SK-N-SH (cell line): ENCODE measurements at regions not wholly inside any gene's neighbourhood (a gene's known extent, or its start where the extent isn't known, plus 50 kb on each side); places are given as distances from the start of the nearest gene placed in this dataset.
"Not testable (repeated sequence)": the region's sequence is repeated elsewhere in the genome, so short reads cannot be mapped to it uniquely, and the experiment has no call there.

Experiments used
- CTCF ChIA-PET: fragments of 300-600, 350-600 bp; formaldehyde crosslinking; extraction: SDS; loops from one replicate; lab custom pipeline; 2021; lab: Yijun Ruan, JAX
- POLR2A ChIA-PET: fragments of 350-600 bp; sonication (Branson Sonifier 250); formaldehyde crosslinking; extraction: SDS; loops from one replicate; lab custom pipeline; 2020; ENCODE audit warnings: antibody characterized with exemption, inconsistent platforms; lab: Yijun Ruan, JAX
- DNase-seq: peaks from one replicate; pipeline ENCODE4 v3.0.0; 2012
- H2AFZ ChIP-seq: fragments of 200-600 bp; sonication (generic); 2 replicates; pipeline ENCODE4 v1.8.1; 2016; ENCODE audit warnings: antibody characterized with exemption, mild to moderate bottlenecking, low read depth
- H3F3A ChIP-seq: fragments of 200-600 bp; sonication (generic); replicated peaks from 2 replicates; pipeline ENCODE3; 2016; ENCODE audit warnings: antibody characterized with exemption, mild to moderate bottlenecking; ENCODE audit not compliant: insufficient read depth
- H3K27ac ChIP-seq, 2 experiments: fragments of 200-500 bp in 1 of 2; fragments of 200-600 bp in 1 of 2; sonication (Bioruptor generic) in 1 of 2; sonication (generic), shearing (Covaris generic) in 1 of 2; 2 replicates each; pipeline versions ENCODE4 v1.5.1 to v1.6.1; 2014 to 2016; ENCODE audit warnings: low read depth in 2 of 2, inconsistent platforms in 1 of 2, low read length in 1 of 2, mild to moderate bottlenecking in 1 of 2, mixed read lengths in 1 of 2
- H3K27me3 ChIP-seq: fragments of 200-600 bp; sonication (generic), shearing (Covaris generic); 2 replicates; pipeline ENCODE4 v1.6.1; 2016; ENCODE audit warnings: mixed run types; ENCODE audit not compliant: insufficient read depth
- H3K36me3 ChIP-seq, 2 experiments: fragments of 200-500 bp in 1 of 2; fragments of 200-600 bp in 1 of 2; sonication (Bioruptor generic) in 1 of 2; sonication (generic) in 1 of 2; replicated peaks in 1 of 2; 2 replicates each; pipeline versions ENCODE3 to v1.5.1; 2014 to 2016; ENCODE audit warnings: low read length in 1 of 2, mild to moderate bottlenecking in 1 of 2; ENCODE audit not compliant: insufficient read depth in 2 of 2, control insufficient read depth in 1 of 2
- H3K4me1 ChIP-seq, 2 experiments: fragments of 200-500 bp in 1 of 2; fragments of 200-600 bp in 1 of 2; sonication (Bioruptor generic) in 1 of 2; sonication (generic), shearing (Covaris generic) in 1 of 2; 2 replicates each; pipeline versions ENCODE4 v1.5.1 to v1.6.1; 2014 to 2016; ENCODE audit warnings: low read depth in 1 of 2, low read length in 1 of 2, mixed run types in 1 of 2; ENCODE audit not compliant: insufficient read depth in 2 of 2, control insufficient read depth in 1 of 2
- H3K4me2 ChIP-seq: fragments of 200-600 bp; sonication (generic), shearing (Covaris generic); 2 replicates; pipeline ENCODE4 v1.6.1; 2017; ENCODE audit warnings: mixed run types
- H3K4me3 ChIP-seq, 2 experiments: fragments of 200-500 bp in 1 of 2; fragments of 200-600 bp in 1 of 2; sonication (Bioruptor generic) in 1 of 2; sonication (generic), shearing (Covaris generic) in 1 of 2; 2 replicates each; pipeline versions ENCODE4 v1.5.1 to v1.8.1; 2014 to 2016; ENCODE audit warnings: low read depth in 2 of 2, inconsistent platforms in 1 of 2, low read length in 1 of 2, mild to moderate bottlenecking in 1 of 2, mixed read lengths in 1 of 2, moderate library complexity in 1 of 2
- H3K79me2 ChIP-seq: fragments of 200-600 bp; sonication (generic); 2 replicates; pipeline ENCODE4 v1.8.1; 2017; ENCODE audit warnings: mild to moderate bottlenecking; ENCODE audit not compliant: insufficient read depth
- H3K9ac ChIP-seq: fragments of 200-600 bp; sonication (generic); 2 replicates; pipeline ENCODE4 v1.6.1; 2017; ENCODE audit warnings: mixed run types
- H3K9me2 ChIP-seq: fragments of 200-600 bp; sonication (generic); 2 replicates; pipeline ENCODE4 v1.6.1; 2017; ENCODE audit warnings: mixed run types
- H3K9me3 ChIP-seq: fragments of 200-600 bp; sonication (generic); 2 replicates; pipeline ENCODE4 v1.6.1; 2017; ENCODE audit warnings: mixed run types, mild to moderate bottlenecking, moderate library complexity
- H4K20me1 ChIP-seq: fragments of 200-600 bp; sonication (generic); 2 replicates; pipeline ENCODE4 v1.6.1; 2017; ENCODE audit warnings: mild to moderate bottlenecking, mixed run types; ENCODE audit not compliant: insufficient read depth
- FOSL2 ChIP-seq: IDR thresholded peaks from 2 replicates; pipeline ENCODE4 v1.4.0; 2012; ENCODE audit warnings: low read depth, mild to moderate bottlenecking, moderate library complexity, borderline replicate concordance
- FOXM1 ChIP-seq: IDR thresholded peaks from 2 replicates; pipeline ENCODE4 v1.4.0; 2012; ENCODE audit warnings: low read depth, mild to moderate bottlenecking
- GABPA ChIP-seq: IDR thresholded peaks from 2 replicates; pipeline ENCODE4 v1.4.0; 2012; ENCODE audit warnings: low read depth, mild to moderate bottlenecking
- JUND ChIP-seq: IDR thresholded peaks from 2 replicates; pipeline ENCODE4 v1.4.0; 2012
- NFIC ChIP-seq: IDR thresholded peaks from 2 replicates; pipeline ENCODE4 v1.4.0; 2012; ENCODE audit warnings: borderline replicate concordance
- PBX3 ChIP-seq: IDR thresholded peaks from 2 replicates; pipeline ENCODE4; 2012
- RCOR1 ChIP-seq: fragments of 150-350 bp; IDR thresholded peaks from 2 replicates; pipeline ENCODE4 v1.6.1; 2017; ENCODE audit warnings: antibody characterized with exemption, low read length
- SMC3 ChIP-seq: IDR thresholded peaks from 2 replicates; pipeline ENCODE4 v1.6.1; 2012; ENCODE audit warnings: low read depth, low read length, improper control_type of control experiment
- TAF1 ChIP-seq: IDR thresholded peaks from 2 replicates; pipeline ENCODE4 v1.6.1; 2012; ENCODE audit warnings: low read depth, mild to moderate bottlenecking, low read length, moderate library complexity, borderline replicate concordance
- TCF12 ChIP-seq: IDR thresholded peaks from 2 replicates; pipeline ENCODE4 v1.4.0; 2012
- WGBS: methylation state at CpG from one replicate; pipeline ENCODE4 v1.1.6; 2017; ENCODE audit warnings: low lambda C conversion rate; 5-methylcytosine and 5-hydroxymethylcytosine counted together

- TF ChIP-seq PBX3 (no peak), RCOR1 (no peak), TAF1 (no peak), TCF12 (no peak), JUND (no peak), SMC3 (no peak), NFIC (no peak)
Observed at GRCh38 chr4:127528302-127528701, 104.5 kb upstream of the INTU start (continued).

- DNase-seq, CTCF ChIA-PET, H3K27me3 ChIP-seq, H3K27ac ChIP-seq, H3K9ac ChIP-seq, H3K36me3 ChIP-seq, H4K20me1 ChIP-seq, H3K4me2 ChIP-seq, H2AFZ ChIP-seq, H3K9me2 ChIP-seq, H3K9me3 ChIP-seq, POLR2A ChIA-PET, H3K4me1 ChIP-seq, H3K79me2 ChIP-seq, H3K4me3 ChIP-seq, H3F3A ChIP-seq: not testable (repeated sequence)
Observed at GRCh38 chr4:127529879-127530278, 102.9 kb upstream of the INTU start.

- Histone ChIP-seq H2AFZ (no peak overlapping the region), H3K9me2 (no peaks in the 10 kb centered on the region), H3K36me3 (no peaks in the 10 kb centered on the region), H3K4me1 (no peaks in the 10 kb centered on the region), H3F3A (no peaks in the 10 kb centered on the region), H3K79me2 (no peaks in the 10 kb centered on the region), H3K27ac (no peak overlapping the region), H3K27me3 (no peaks in the 10 kb centered on the region), H3K9me3 (no peaks in the 10 kb centered on the region; the same call in 1 of the 2 replicates), H3K4me3 (no peak overlapping the region), H4K20me1 (no peaks in the 10 kb centered on the region), H3K4me2 (no peak overlapping the region)
- CTCF ChIA-PET = interaction anchor here (1.0 kb wide), 1 partner anchor 10 kb away, joined by 3 read pairs; no protein-coding TSS in a partner anchor
- DNase-seq = no peak
- POLR2A ChIA-PET = no interaction called here
- WGBS = 41% methylated on average over 1 of the region's 1 CpG
- TF ChIP-seq TCF12 (no peak), GABPA (no peak), FOXM1 (no peak), FOSL2 (no peak)
- TF ChIP-seq, all 33 proteins: peak for 0
- no peak overlapping the region for H3K9ac ChIP-seq
Observed at GRCh38 chr4:127533028-127533700, 99.6 kb upstream of the INTU start.
